ENCODE measurements at regions not wholly inside any gene's neighbourhood (a gene's known extent, or its start where the extent isn't known, plus 50 kb on each side); places are given as distances from the start of the nearest gene placed in this dataset.
"Not testable (repeated sequence)": the region's sequence is repeated elsewhere in the genome, so short reads cannot be mapped to it uniquely, and the experiment has no call there.

DNA sequence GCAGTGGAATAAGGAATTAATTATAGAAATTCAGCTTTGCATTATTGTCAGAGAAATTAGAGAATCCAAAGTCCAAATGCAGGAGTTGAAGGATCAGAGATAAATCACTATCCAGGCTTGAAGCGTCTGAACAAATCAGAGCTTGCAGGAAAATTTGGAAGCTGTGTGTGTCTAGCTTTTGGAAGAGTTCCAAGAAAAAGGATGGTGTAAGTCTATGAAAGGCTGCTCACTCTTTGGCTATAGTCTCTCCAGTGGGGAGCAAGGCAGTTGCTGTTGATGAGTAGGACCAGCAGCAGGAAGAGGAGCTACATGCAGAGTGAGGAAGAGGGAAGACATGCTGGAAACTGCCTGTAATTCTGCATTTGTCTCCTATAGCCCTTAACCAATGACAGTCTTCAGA lies 464.3 kb upstream of the GRM7 start:
- Histone ChIP-seq H3K4me1 (ENCODE audit: control insufficient read depth, insufficient read depth, low read length) (no peaks in the 10 kb centered on the region), H3K4me3 (ENCODE audit: low read length) (no peak overlapping the region), H3K27me3 (ENCODE audit: control insufficient read depth, insufficient read depth) (no peaks in the 10 kb centered on the region), H3K9me3 (ENCODE audit: control insufficient read depth, low read length) (no peaks in the 10 kb centered on the region), H3K27ac (ENCODE audit: low read length) (no peak overlapping the region)
- ATAC-seq (no peak), DNase-seq (no peak)
- intact Hi-C loops (cut with DNase I): no loop called here
- 19% methylated on average over 1 of the region's 1 CpG for WGBS

DNA sequence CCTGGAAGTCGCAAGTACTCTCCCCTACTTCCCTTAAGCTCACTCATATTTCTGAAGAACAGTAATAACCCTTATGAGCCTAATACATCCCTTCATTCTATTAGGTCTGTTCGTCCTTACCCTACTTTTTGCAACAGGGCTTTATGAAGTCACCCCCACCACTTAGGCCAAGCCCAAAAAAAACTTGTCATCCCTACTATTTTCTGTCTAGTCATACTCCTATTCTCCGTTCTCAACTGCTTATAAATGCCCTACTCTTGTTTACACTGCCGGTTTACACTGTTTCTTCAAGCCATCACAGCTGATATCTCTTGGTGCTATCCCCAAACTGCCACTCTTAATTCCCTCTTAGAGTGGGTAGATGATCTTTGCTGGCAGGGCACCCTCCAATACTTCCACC lies 458.2 kb upstream of the GRM7 start:
- H3K27me3 ChIP-seq (ENCODE audit: control insufficient read depth, insufficient read depth); ATAC-seq; H3K4me3 ChIP-seq (ENCODE audit: low read length); H3K27ac ChIP-seq (ENCODE audit: low read length); intact Hi-C loops (cut with DNase I); H3K4me1 ChIP-seq (ENCODE audit: control insufficient read depth, insufficient read depth, low read length); H3K9me3 ChIP-seq (ENCODE audit: control insufficient read depth, low read length); DNase-seq: not testable (repeated sequence)
- 84% methylated on average over 4 of the region's 4 CpGs for WGBS

DNA sequence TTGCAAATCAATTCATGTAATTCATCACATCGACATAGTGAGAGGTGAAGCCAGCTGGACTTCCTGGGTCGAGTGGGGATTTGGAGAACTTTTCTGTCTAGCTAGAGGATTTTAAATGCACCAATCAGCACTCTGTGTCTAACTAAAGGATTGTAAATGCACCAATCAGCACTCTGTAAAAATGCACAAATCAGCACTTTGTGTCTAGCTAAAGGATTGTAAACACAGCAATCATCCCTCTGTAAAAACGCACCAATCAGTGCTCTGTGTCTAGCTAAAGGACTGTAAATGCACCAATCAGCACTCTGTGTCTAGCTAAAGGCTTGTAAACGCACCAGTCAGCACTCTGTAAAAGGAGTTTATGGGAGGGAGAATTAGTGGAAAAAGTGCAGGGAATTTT lies 454.0 kb upstream of the GRM7 start:
- H3K27ac ChIP-seq (ENCODE audit: low read length); H3K4me3 ChIP-seq (ENCODE audit: low read length); ATAC-seq; H3K4me1 ChIP-seq (ENCODE audit: control insufficient read depth, insufficient read depth, low read length); H3K9me3 ChIP-seq (ENCODE audit: control insufficient read depth, low read length); intact Hi-C loops (cut with DNase I); DNase-seq; H3K27me3 ChIP-seq (ENCODE audit: control insufficient read depth, insufficient read depth): not testable (repeated sequence)
- 79% methylated on average over 4 of the region's 4 CpGs for WGBS

DNA sequence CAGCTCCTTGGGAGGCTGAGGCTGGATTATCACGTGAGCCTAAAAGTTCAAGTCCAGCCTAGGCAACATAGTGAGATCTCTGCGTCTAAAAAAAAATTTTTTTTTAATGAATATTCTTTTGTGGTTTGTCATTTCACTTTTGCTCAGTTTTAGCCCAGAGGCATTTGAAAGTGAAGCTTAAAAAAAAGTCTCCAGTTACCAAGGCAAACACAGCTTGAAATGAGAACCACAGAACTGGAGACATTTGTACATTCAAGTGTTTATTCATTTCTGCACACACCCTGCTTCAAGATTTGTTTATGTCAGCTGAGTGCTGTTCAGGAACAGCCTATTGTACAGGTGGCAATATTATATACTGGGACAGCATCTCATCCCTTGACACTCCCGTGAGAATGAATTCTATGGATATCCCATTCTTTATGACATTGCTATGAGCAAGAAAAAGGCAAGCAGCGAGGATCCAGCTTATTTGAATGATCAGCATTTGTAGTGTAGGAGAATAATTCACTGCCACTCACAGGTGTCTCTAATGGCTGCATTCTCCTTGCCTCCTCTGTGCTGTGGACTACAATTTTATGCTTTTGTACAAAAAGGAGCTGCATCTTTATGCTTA lies 444.8 kb upstream of the GRM7 start:
- Histone ChIP-seq H3K27me3 (ENCODE audit: control insufficient read depth, insufficient read depth) (no peaks in the 10 kb centered on the region), H3K4me3 (ENCODE audit: low read length) (no peak overlapping the region), H3K4me1 (ENCODE audit: control insufficient read depth, insufficient read depth, low read length) (no peaks in the 10 kb centered on the region), H3K27ac (ENCODE audit: low read length) (no peak overlapping the region), H3K9me3 (ENCODE audit: control insufficient read depth, low read length) (no peaks in the 10 kb centered on the region)
- WGBS: 77% methylated on average over 4 of the region's 4 CpGs
- DNase-seq (no peak), ATAC-seq (no peak)
- intact Hi-C loops (cut with DNase I): no loop called here

DNA sequence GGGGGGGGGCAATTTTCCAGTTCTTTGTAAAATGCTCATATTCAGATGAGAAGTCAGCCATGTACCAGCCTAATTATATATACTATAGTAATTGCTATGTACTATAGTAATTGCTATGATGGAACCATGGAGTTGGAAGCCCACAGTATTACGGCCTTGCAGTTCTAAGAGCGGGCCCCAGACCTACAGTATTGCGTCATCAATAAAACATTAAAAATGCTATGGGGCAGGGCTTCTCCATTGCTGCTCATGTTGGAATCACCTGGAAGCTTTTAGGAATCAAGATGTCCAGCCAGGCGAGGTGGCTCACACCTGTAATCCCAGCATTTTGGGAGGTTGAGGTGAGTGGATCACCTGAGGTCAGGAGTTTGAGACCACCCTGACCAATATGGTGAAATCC lies 443.7 kb upstream of the GRM7 start:
- no peak overlapping the region for H3K4me3 ChIP-seq (ENCODE audit: low read length)
- no peak overlapping the region for H3K27ac ChIP-seq (ENCODE audit: low read length)
- WGBS: 64% methylated on average over 4 of the region's 4 CpGs
- H3K4me1 ChIP-seq (ENCODE audit: control insufficient read depth, insufficient read depth, low read length): no peaks in the 10 kb centered on the region
- no peak for ATAC-seq
- H3K27me3 ChIP-seq (ENCODE audit: control insufficient read depth, insufficient read depth): no peaks in the 10 kb centered on the region
- DNase-seq: no peak
- H3K9me3 ChIP-seq (ENCODE audit: control insufficient read depth, low read length): no peaks in the 10 kb centered on the region
- intact Hi-C loops (cut with DNase I): no loop called here

DNA sequence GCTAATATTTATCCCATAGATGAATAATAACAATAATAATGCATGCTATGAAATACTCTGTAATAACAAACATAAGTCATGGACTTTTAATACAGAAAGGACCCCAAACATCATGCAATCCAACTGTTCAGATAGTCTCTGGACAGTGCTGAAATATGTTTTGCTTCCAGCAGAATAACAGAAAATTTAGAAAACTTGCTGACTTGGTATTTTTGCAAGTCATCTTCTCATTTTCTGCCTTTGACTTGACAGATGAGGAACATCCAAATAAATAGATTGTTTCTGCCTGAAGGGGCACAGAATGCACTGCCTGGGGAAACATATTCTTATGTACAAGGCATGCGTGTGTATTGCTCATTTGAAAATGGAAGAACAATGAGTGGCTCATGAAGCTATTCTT lies 442.4 kb upstream of the GRM7 start:
- Histone ChIP-seq H3K4me1 (ENCODE audit: control insufficient read depth, insufficient read depth, low read length) (no peaks in the 10 kb centered on the region), H3K27ac (ENCODE audit: low read length) (no peak overlapping the region), H3K27me3 (ENCODE audit: control insufficient read depth, insufficient read depth) (no peaks in the 10 kb centered on the region), H3K4me3 (ENCODE audit: low read length) (no peak overlapping the region), H3K9me3 (ENCODE audit: control insufficient read depth, low read length) (no peaks in the 10 kb centered on the region)
- intact Hi-C loops (cut with DNase I): no loop called here
- DNase-seq: no peak
- 92% methylated on average over 1 of the region's 1 CpG for WGBS
- no peak for ATAC-seq

DNA sequence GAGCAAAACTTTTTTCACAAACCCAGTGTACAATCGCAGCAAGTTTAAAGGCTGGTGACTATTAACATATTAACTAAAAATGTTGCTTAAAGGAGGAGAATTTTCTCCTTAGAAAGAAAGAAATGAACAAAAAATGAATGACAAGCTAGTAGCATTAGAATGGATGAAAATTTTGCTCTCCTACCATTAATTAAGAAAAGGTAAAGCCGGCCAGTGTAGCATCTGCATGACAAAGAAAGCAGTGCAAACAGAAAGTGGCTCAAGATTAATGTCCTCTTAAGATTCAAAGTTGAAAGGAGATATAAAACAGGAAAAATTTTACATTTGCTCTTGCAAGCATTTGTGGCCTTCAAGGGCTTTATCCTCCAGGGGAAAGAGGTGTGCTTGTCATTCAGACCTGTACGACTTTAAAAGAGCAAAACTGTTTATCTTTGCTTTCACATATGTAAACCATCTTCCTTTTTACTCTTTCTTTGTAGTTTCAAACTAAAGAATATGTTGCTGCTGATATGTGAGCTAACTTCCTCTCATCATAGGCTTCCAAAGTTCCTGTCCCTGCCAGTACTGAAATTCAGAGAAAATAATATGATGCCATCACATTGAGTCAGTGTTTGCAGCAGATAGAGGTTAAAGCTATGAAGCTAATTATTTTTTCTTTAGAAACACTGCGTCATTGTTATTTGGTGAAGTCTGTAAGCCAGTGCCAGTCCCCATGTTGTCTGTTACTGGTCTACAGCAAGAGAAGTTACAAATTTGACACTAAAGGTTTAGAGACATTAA lies 439.1 kb upstream of the GRM7 start:
- H3K4me3 ChIP-seq (ENCODE audit: low read length): no peak overlapping the region
- no peaks in the 10 kb centered on the region for H3K27me3 ChIP-seq (ENCODE audit: control insufficient read depth, insufficient read depth)
- DNase-seq (no peak), ATAC-seq (no peak)
- no peaks in the 10 kb centered on the region for H3K4me1 ChIP-seq (ENCODE audit: control insufficient read depth, insufficient read depth, low read length)
- no peak overlapping the region for H3K27ac ChIP-seq (ENCODE audit: low read length)
- intact Hi-C loops (cut with DNase I): no loop called here
- WGBS: 59% methylated on average over 4 of the region's 4 CpGs
- no peaks in the 10 kb centered on the region for H3K9me3 ChIP-seq (ENCODE audit: control insufficient read depth, low read length)

DNA sequence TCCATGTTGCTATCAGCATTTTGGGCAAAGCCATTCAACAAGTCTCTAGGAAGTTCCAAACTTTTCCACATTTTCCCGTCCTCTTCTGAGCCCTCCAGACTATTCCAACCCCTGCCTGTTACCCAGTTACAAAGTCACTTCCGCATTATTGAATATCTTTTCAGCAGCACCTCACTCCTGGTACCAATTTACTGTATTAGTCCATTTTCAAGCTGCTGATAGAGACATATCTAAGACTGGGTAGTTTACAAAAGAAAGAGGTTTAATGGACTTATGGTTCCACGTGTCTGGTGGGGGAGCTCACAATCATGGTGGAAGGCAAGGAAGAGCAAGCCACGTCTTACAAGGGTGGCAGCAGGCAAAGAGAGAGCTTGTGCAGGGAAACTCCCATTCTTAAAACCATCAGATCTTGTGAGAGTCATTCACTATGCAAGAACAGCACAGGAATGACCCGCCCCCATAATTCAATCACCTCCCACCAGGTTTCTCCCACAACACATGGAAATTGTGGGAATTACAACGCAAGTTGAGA lies 435.6 kb upstream of the GRM7 start:
- H3K4me3 ChIP-seq (ENCODE audit: low read length): no peak overlapping the region
- H3K27me3 ChIP-seq (ENCODE audit: control insufficient read depth, insufficient read depth): no peaks in the 10 kb centered on the region
- DNase-seq (no peak), ATAC-seq (no peak)
- WGBS: 83% methylated on average over 6 of the region's 6 CpGs
- H3K9me3 ChIP-seq (ENCODE audit: control insufficient read depth, low read length): no peaks in the 10 kb centered on the region
- intact Hi-C loops (cut with DNase I): no loop called here
- no peaks in the 10 kb centered on the region for H3K4me1 ChIP-seq (ENCODE audit: control insufficient read depth, insufficient read depth, low read length)
- H3K27ac ChIP-seq (ENCODE audit: low read length): no peak overlapping the region

DNA sequence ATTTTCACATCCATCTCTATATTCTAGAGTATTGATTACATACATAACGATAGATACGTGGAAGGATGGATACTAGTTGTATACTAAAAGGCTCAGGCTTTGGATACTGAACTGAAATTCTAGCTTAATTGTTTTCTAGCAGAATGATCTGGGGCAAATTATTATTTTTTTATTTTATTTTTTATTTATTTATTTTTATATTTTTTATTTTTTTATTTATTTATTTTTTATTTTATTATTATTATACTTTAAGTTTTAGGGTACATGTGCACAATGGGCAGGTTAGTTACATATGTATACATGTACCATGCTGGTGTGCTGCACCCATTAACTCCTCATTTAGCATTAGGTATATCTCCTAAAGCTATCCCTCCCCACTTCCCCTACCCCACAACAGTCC lies 432.6 kb upstream of the GRM7 start:
- H3K9me3 ChIP-seq (ENCODE audit: control insufficient read depth, low read length); H3K27ac ChIP-seq (ENCODE audit: low read length); H3K4me3 ChIP-seq (ENCODE audit: low read length); H3K27me3 ChIP-seq (ENCODE audit: control insufficient read depth, insufficient read depth); intact Hi-C loops (cut with DNase I); H3K4me1 ChIP-seq (ENCODE audit: control insufficient read depth, insufficient read depth, low read length); DNase-seq; ATAC-seq: not testable (repeated sequence)
- WGBS: 94% methylated on average over 2 of the region's 2 CpGs

DNA sequence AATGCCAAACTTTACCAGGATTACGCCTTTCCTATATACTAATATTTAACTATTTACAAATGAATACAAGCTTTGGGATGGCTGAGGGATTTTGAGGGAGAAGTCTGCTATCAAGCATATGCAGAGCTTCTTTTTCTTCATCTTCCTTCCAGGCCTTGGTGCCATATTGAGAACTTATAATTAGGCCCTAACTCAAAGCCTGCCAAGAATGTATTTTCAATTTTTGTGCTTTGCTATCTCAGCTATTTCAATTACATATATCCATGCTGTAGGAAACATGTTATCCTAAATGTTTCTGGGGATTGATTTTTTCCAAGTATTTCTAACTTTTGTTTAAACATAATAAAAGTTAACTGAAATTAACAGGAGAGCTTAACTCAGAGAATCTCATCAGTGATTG lies 425.0 kb upstream of the GRM7 start:
- intact Hi-C loops (cut with DNase I): no loop called here
- no peak overlapping the region for H3K4me3 ChIP-seq (ENCODE audit: low read length)
- H3K27ac ChIP-seq (ENCODE audit: low read length): no peak overlapping the region
- no peaks in the 10 kb centered on the region for H3K9me3 ChIP-seq (ENCODE audit: control insufficient read depth, low read length)
- no peaks in the 10 kb centered on the region for H3K4me1 ChIP-seq (ENCODE audit: control insufficient read depth, insufficient read depth, low read length)
- DNase-seq: no peak
- no peaks in the 10 kb centered on the region for H3K27me3 ChIP-seq (ENCODE audit: control insufficient read depth, insufficient read depth)
- no peak for ATAC-seq
- WGBS: 91% methylated on average over 1 of the region's 1 CpG

DNA sequence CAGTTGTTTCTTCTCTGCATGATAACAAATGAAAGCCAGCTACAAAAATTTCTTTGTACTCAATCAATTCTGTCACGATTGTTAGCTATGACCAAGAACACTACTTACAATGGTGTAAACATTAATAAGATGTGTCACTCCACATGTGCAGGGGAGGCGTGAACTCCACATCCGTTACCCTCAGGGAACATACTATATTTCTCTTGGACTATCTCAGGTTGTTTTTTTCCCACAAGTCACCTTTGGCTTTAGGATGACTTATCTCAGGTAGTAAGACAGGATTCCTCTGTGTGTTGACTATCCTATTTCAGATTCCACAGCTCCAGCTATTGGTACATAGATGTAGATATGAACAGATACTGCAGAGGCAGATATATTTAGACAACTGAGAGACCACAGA lies 423.3 kb upstream of the GRM7 start:
- intact Hi-C loops (cut with DNase I): no loop called here
- no peaks in the 10 kb centered on the region for H3K9me3 ChIP-seq (ENCODE audit: control insufficient read depth, low read length)
- H3K27me3 ChIP-seq (ENCODE audit: control insufficient read depth, insufficient read depth): no peaks in the 10 kb centered on the region
- no peak overlapping the region for H3K4me3 ChIP-seq (ENCODE audit: low read length)
- H3K27ac ChIP-seq (ENCODE audit: low read length): no peak overlapping the region
- DNase-seq (no peak), ATAC-seq (no peak)
- WGBS: 76% methylated on average over 3 of the region's 3 CpGs
- H3K4me1 ChIP-seq (ENCODE audit: control insufficient read depth, insufficient read depth, low read length): no peaks in the 10 kb centered on the region

Data from right cardiac atrium (tissue), 5 donors.